H4 (cell line): ENCODE measurements at regions not wholly inside any gene's neighbourhood (a gene's known extent, or its start where the extent isn't known, plus 50 kb on each side); places are given as distances from the start of the nearest gene placed in this dataset.
"Not testable (repeated sequence)": the region's sequence is repeated elsewhere in the genome, so short reads cannot be mapped to it uniquely, and the experiment has no call there.

Source experiments
- DNase-seq: peaks from one replicate; pipeline ENCODE4 v3.0.0-alpha.2; 2015; ENCODE audit warnings: low spot score

- DNase-seq: no peak
Measured at GRCh38 chr14:31911160-31911559, 165.9 kb upstream of the ARHGAP5 start.

- DNase-seq: no peak
Measured at GRCh38 chr14:31913370-31913769, 163.7 kb upstream of the ARHGAP5 start.

GRCh38 chr14:31918289-31918688, 158.8 kb upstream of the ARHGAP5 start:
- not testable (repeated sequence) for DNase-seq

- DNase-seq: no peak
Measured at GRCh38 chr14:31920001-31920400, 157.1 kb upstream of the ARHGAP5 start.

GRCh38 chr14:31920989-31921650, 156.0 kb upstream of the ARHGAP5 start:
- DNase-seq: no peak

GRCh38 chr14:31921721-31922120, 155.4 kb upstream of the ARHGAP5 start:
- no peak for DNase-seq

GRCh38 chr14:31926123-31926522, 151.0 kb upstream of the ARHGAP5 start:
- DNase-seq: peak; percentile 73

GRCh38 chr14:31926652-31927347, 150.3 kb upstream of the ARHGAP5 start:
- DNase-seq: no peak

GRCh38 chr14:31927348-31927832, 149.7 kb upstream of the ARHGAP5 start:
- peak; percentile 70 for DNase-seq

- no peak for DNase-seq
Measured at GRCh38 chr14:31930070-31930469, 147.0 kb upstream of the ARHGAP5 start.

- DNase-seq: no peak
Measured at GRCh38 chr14:31930493-31931240, 146.4 kb upstream of the ARHGAP5 start.

- DNase-seq: no peak
Measured at GRCh38 chr14:31932675-31933074, 144.4 kb upstream of the ARHGAP5 start.

GRCh38 chr14:31933716-31934115, 143.4 kb upstream of the ARHGAP5 start:
- DNase-seq: peak; percentile 27

GRCh38 chr14:31934767-31935266, 142.3 kb upstream of the ARHGAP5 start:
- peak; percentile 35 for DNase-seq

- no peak for DNase-seq
Measured at GRCh38 chr14:31935391-31935790, 141.7 kb upstream of the ARHGAP5 start.

- DNase-seq: no peak
Measured at GRCh38 chr14:31936115-31936514, 141.0 kb upstream of the ARHGAP5 start.

GRCh38 chr14:31937730-31938346, 139.3 kb upstream of the ARHGAP5 start:
- DNase-seq: peak; percentile 91

GRCh38 chr14:31939934-31940333, 137.2 kb upstream of the ARHGAP5 start:
- no peak for DNase-seq

- no peak for DNase-seq
Measured at GRCh38 chr14:31941487-31941886, 135.6 kb upstream of the ARHGAP5 start.

- no peak for DNase-seq
Measured at GRCh38 chr14:31942166-31942841, 134.8 kb upstream of the ARHGAP5 start.

GRCh38 chr14:31943217-31943799, 133.8 kb upstream of the ARHGAP5 start:
- no peak for DNase-seq
